ENCODE measurements at regions not wholly inside any gene's neighbourhood (a gene's known extent, or its start where the extent isn't known, plus 50 kb on each side); places are given as distances from the start of the nearest gene placed in this dataset.

DNA sequence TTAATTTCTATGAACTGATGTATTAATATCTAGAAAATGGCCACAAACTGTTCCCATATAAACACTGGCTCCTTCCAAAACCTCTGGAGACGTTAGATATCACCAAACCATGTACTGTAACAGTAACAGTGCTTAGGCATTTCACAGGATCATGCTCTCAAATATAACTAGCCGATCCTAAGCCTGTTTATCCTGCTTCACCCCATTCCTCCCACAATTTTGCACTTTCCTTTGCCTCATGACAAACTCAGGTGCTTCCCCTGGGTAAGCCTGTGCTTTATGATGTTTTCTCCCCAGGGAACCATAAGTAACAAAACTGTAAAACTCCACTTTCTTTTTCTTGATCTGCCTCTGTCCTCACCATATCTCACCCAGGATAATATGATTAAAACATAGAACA, 452.3 kb downstream of the PLA2G4A start:
- no peak for DNase-seq (ENCODE audit: insufficient read length, low spot score, missing footprints)
- no peaks in the 10 kb centered on the region for H3K27me3 ChIP-seq (ENCODE audit: insufficient read depth, low read length)
- no peak overlapping the region for H3K4me2 ChIP-seq (ENCODE audit: insufficient read depth, low read length)
- no peaks in the 10 kb centered on the region for H3K36me3 ChIP-seq (ENCODE audit: insufficient read depth, low read length)
- TF ChIP-seq CTCF (IDR thresholded peaks at IDR 0.05; ENCODE audit: extremely low read depth, low read depth, low read length) = no peak
- no peaks in the 10 kb centered on the region for H3K79me2 ChIP-seq (ENCODE audit: insufficient read depth, low read length)
- no peak overlapping the region for H3K4me3 ChIP-seq (ENCODE audit: insufficient read depth, low read length)
- H3K4me1 ChIP-seq (ENCODE audit: insufficient read depth, low read length) = no peaks in the 10 kb centered on the region
- H3K27ac ChIP-seq (ENCODE audit: low read depth, low read length) = no peak overlapping the region
- H4K20me1 ChIP-seq (ENCODE audit: insufficient read depth, low read length) = no peaks in the 10 kb centered on the region
- no peak overlapping the region for H2AFZ ChIP-seq (ENCODE audit: low read length)
- H3K9me3 ChIP-seq (ENCODE audit: low read depth, low read length) = no peaks in the 10 kb centered on the region

DNA sequence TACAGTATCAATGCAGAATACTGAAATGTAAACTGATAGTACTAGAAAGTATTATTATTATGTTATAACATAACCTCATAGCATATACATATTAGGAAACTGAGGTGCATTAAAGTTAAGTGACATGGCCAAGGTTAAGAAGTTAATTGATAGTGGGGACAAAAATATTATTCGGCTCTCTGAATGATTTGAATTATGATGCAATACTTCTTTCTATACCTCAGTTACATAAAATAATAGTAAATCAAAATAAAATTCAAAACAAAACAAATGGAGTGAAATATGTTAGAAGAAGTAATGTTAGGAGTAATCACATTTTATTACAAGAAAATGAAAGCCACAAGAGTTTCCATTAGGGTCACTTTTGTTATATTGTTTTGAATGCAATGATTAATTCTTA, 455.2 kb downstream of the PLA2G4A start:
- H3K36me3 ChIP-seq (ENCODE audit: insufficient read depth, low read length) = no peaks in the 10 kb centered on the region
- no peaks in the 10 kb centered on the region for H3K9me3 ChIP-seq (ENCODE audit: low read depth, low read length)
- no peaks in the 10 kb centered on the region for H3K79me2 ChIP-seq (ENCODE audit: insufficient read depth, low read length)
- H3K4me2 ChIP-seq (ENCODE audit: insufficient read depth, low read length) = no peak overlapping the region
- no peak overlapping the region for H2AFZ ChIP-seq (ENCODE audit: low read length)
- H3K27ac ChIP-seq (ENCODE audit: low read depth, low read length) = no peak overlapping the region
- no peaks in the 10 kb centered on the region for H3K27me3 ChIP-seq (ENCODE audit: insufficient read depth, low read length)
- no peaks in the 10 kb centered on the region for H3K4me1 ChIP-seq (ENCODE audit: insufficient read depth, low read length)
- TF ChIP-seq CTCF (IDR thresholded peaks at IDR 0.05; ENCODE audit: extremely low read depth, low read depth, low read length) = no peak
- H4K20me1 ChIP-seq (ENCODE audit: insufficient read depth, low read length) = no peaks in the 10 kb centered on the region
- no peak for DNase-seq (ENCODE audit: insufficient read length, low spot score, missing footprints)
- H3K4me3 ChIP-seq (ENCODE audit: insufficient read depth, low read length) = no peak overlapping the region

- H3K4me1 ChIP-seq (ENCODE audit: insufficient read depth, low read length) = no peaks in the 10 kb centered on the region
- H3K27ac ChIP-seq (ENCODE audit: low read depth, low read length) = no peak overlapping the region
- no peak for TF ChIP-seq CTCF (IDR thresholded peaks at IDR 0.05; ENCODE audit: extremely low read depth, low read depth, low read length)
- H3K4me3 ChIP-seq (ENCODE audit: insufficient read depth, low read length) = no peak overlapping the region
- H3K79me2 ChIP-seq (ENCODE audit: insufficient read depth, low read length) = no peaks in the 10 kb centered on the region
- no peak for DNase-seq (ENCODE audit: insufficient read length, low spot score, missing footprints)
- no peak overlapping the region for H3K4me2 ChIP-seq (ENCODE audit: insufficient read depth, low read length)
- no peaks in the 10 kb centered on the region for H4K20me1 ChIP-seq (ENCODE audit: insufficient read depth, low read length)
- no peaks in the 10 kb centered on the region for H3K36me3 ChIP-seq (ENCODE audit: insufficient read depth, low read length)
- no peaks in the 10 kb centered on the region for H3K27me3 ChIP-seq (ENCODE audit: insufficient read depth, low read length)
- no peak overlapping the region for H2AFZ ChIP-seq (ENCODE audit: low read length)
- H3K9me3 ChIP-seq (ENCODE audit: low read depth, low read length) = no peaks in the 10 kb centered on the region
These were observed 465.9 kb downstream of the PLA2G4A start for GRCh38 chr1:187294421-187295201.

- TF ChIP-seq CTCF (IDR thresholded peaks at IDR 0.05; ENCODE audit: extremely low read depth, low read depth, low read length) = no peak
- no peak overlapping the region for H3K4me3 ChIP-seq (ENCODE audit: insufficient read depth, low read length)
- DNase-seq (ENCODE audit: insufficient read length, low spot score, missing footprints) = no peak
- H3K79me2 ChIP-seq (ENCODE audit: insufficient read depth, low read length) = no peaks in the 10 kb centered on the region
- no peak overlapping the region for H2AFZ ChIP-seq (ENCODE audit: low read length)
- H4K20me1 ChIP-seq (ENCODE audit: insufficient read depth, low read length) = no peaks in the 10 kb centered on the region
- no peak overlapping the region for H3K27ac ChIP-seq (ENCODE audit: low read depth, low read length)
- H3K36me3 ChIP-seq (ENCODE audit: insufficient read depth, low read length) = no peaks in the 10 kb centered on the region
- H3K27me3 ChIP-seq (ENCODE audit: insufficient read depth, low read length) = no peaks in the 10 kb centered on the region
- no peak overlapping the region for H3K4me2 ChIP-seq (ENCODE audit: insufficient read depth, low read length)
- H3K4me1 ChIP-seq (ENCODE audit: insufficient read depth, low read length) = no peaks in the 10 kb centered on the region
- no peaks in the 10 kb centered on the region for H3K9me3 ChIP-seq (ENCODE audit: low read depth, low read length)
These were observed 471.3 kb downstream of the PLA2G4A start for GRCh38 chr1:187300081-187300480.
